ENCODE measurements at regions not wholly inside any gene's neighbourhood (a gene's known extent, or its start where the extent isn't known, plus 50 kb on each side); places are given as distances from the start of the nearest gene placed in this dataset.

DNA sequence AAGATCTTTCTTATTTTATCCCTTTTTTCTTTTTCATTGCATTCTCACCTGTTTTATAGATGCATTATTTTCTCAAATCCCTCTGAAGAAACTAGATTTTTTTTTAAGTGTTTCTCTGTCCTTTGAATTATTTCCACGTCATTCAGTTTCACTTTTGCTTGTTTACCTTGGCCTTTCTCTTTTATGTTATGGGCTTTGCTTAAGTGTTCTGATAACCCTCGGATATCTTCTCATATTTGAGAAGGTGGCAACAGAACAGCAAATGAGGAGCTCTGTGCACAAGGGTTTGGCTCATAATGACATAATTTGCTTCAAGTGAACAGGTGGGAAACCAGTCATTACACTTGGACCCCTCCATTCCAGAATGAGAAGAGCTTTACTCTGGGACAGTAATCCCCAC, 111.9 kb downstream of the C1D start:
- POLR2A ChIA-PET = no interaction called here
- WGBS (ENCODE audit: low lambda C conversion rate) = 2% methylated on average over 2 of the region's 2 CpGs
- Histone ChIP-seq H3K9me3 (ENCODE audit: low read length) (no peaks in the 10 kb centered on the region), H3K36me3 (replicated peaks in 1 of 2; ENCODE audit: control insufficient read depth in 1 of 2, insufficient read depth in 2 of 2, low read length in 2 of 2) (no peaks in the 10 kb centered on the region), H3K9ac (ENCODE audit: insufficient read depth, low read depth, low read length) (no peak overlapping the region), H3K27ac (ENCODE audit: extremely low read length, insufficient read depth, low read length) (no peak overlapping the region), H3K27me3 (ENCODE audit: control insufficient read depth in 1 of 2, insufficient read depth in 2 of 2, low read length in 2 of 2) (no peaks in the 10 kb centered on the region), H3K4me1 (ENCODE audit: insufficient read depth, low read length) (peaks cover 4% of the 10 kb centered on the region; the same call in 1 of the 2 replicates), H4K20me1 (ENCODE audit: insufficient read depth, low read length) (no peaks in the 10 kb centered on the region), H2AFZ (ENCODE audit: low read length) (no peak overlapping the region), H3K79me2 (ENCODE audit: insufficient read depth, low read length) (no peaks in the 10 kb centered on the region), H3K4me2 (ENCODE audit: low read depth, low read length) (no peak overlapping the region; the same call in 1 of the 2 replicates), H3K4me3 (replicated peaks in 1 of 3; ENCODE audit: insufficient read depth in 1 of 3, low read depth in 2 of 3, low read length in 3 of 3) (no peak overlapping the region)
- in situ Hi-C loops (cut with HindIII; ENCODE audit: extremely low pct_ligation_motif_present, low pct_unique_long_range_greater_than_20kb) (no loop called here), intact Hi-C loops (cut with micrococcal nuclease; ENCODE audit: unreplicated experiment) (no loop called here)
- no peak for FAIRE-seq
- no peak for ATAC-seq
- DNase-seq (ENCODE audit: low spot score) = no peak
- TF ChIP-seq FOSL2 (CRISPR knock-in tag; IDR thresholded peaks at IDR 0.05) (no peak), KDM5A (IDR thresholded peaks at IDR 0.05; ENCODE audit: borderline replicate concordance, low read length) (no peak), SOX6 (IDR thresholded peaks at IDR 0.05) (no peak), SOX6 (CRISPR knock-in tag; IDR thresholded peaks at IDR 0.05) (no peak), TBX2 (CRISPR knock-in tag; IDR thresholded peaks at IDR 0.05; ENCODE audit: borderline replicate concordance) (no peak), CBX1 (IDR thresholded peaks at IDR 0.05; ENCODE audit: low read depth) (no peak), ZNF644 (CRISPR knock-in tag; IDR thresholded peaks at IDR 0.05; ENCODE audit: low read depth) (no peak), ZNF33B (CRISPR knock-in tag; IDR thresholded peaks at IDR 0.05) (no peak)
- CTCF ChIA-PET (ENCODE audit: low intra/inter-chr PET ratio, low total read pairs) = no interaction called here
- BruUV-seq (replicated peaks) = no TSS peak

DNA sequence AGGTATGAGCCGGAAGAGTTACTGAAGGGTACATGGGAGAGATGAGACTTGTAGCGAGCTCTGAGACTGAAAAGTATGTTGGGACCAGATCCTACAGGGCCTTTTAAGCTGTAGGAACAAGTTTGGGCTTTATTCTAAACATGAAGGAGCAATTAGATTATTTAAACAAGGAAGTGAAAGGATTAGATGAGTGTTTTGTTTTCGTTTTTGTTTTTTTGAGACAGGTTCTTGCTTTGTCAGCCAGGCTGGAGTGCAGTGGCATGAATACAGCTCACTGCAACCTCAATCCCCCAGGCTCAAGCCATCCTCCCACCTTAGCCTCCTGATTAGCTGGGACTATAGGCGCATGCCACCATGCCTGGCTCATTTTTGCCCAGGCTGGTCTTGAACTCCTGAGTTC, 110.7 kb downstream of the C1D start:
- ChIA-PET POLR2A (no interaction called here), CTCF (ENCODE audit: low intra/inter-chr PET ratio, low total read pairs) (no interaction called here)
- H3K36me3 ChIP-seq (replicated peaks in 1 of 2; ENCODE audit: control insufficient read depth in 1 of 2, insufficient read depth in 2 of 2, low read length in 2 of 2) = no peaks in the 10 kb centered on the region
- intact Hi-C loops (cut with micrococcal nuclease; ENCODE audit: unreplicated experiment) = no loop called here
- H3K27me3 ChIP-seq (ENCODE audit: control insufficient read depth in 1 of 2, insufficient read depth in 2 of 2, low read length in 2 of 2) = no peaks in the 10 kb centered on the region
- BruUV-seq (replicated peaks) = no TSS peak
- no peaks in the 10 kb centered on the region for H3K79me2 ChIP-seq (ENCODE audit: insufficient read depth, low read length)
- H3K9ac ChIP-seq (ENCODE audit: insufficient read depth, low read depth, low read length) = no peak overlapping the region
- H3K4me1 ChIP-seq (ENCODE audit: insufficient read depth, low read length) = peaks cover 4% of the 10 kb centered on the region; the same call in 1 of the 2 replicates
- FAIRE-seq (no peak), DNase-seq (ENCODE audit: low spot score) (no peak), ATAC-seq (no peak)
- no peak overlapping the region for H3K27ac ChIP-seq (ENCODE audit: extremely low read length, insufficient read depth, low read length)
- no peak overlapping the region for H2AFZ ChIP-seq (ENCODE audit: low read length)
- H3K9me3 ChIP-seq (ENCODE audit: low read length) = no peaks in the 10 kb centered on the region
- H4K20me1 ChIP-seq (ENCODE audit: insufficient read depth, low read length) = no peaks in the 10 kb centered on the region
- H3K4me2 ChIP-seq (ENCODE audit: low read depth, low read length) = no peak overlapping the region
- no peak overlapping the region for H3K4me3 ChIP-seq (replicated peaks in 1 of 3; ENCODE audit: insufficient read depth in 1 of 3, low read depth in 2 of 3, low read length in 3 of 3)
- in situ Hi-C loops (cut with HindIII; ENCODE audit: extremely low pct_ligation_motif_present, low pct_unique_long_range_greater_than_20kb) = no loop called here
- 54% methylated on average over 4 of the region's 4 CpGs for WGBS (ENCODE audit: low lambda C conversion rate)
- TF ChIP-seq SCMH1 (CRISPR knock-in tag; IDR thresholded peaks at IDR 0.05; ENCODE audit: borderline replicate concordance) = no peak
- TF ChIP-seq NR2F6 (IDR thresholded peaks at IDR 0.05) = no peak
- no peak for TF ChIP-seq NR2F6 (CRISPR knock-in tag; IDR thresholded peaks at IDR 0.05)
- TF ChIP-seq ZNF30 (CRISPR knock-in tag; IDR thresholded peaks at IDR 0.05) = no peak
- TF ChIP-seq, protein P1, sequence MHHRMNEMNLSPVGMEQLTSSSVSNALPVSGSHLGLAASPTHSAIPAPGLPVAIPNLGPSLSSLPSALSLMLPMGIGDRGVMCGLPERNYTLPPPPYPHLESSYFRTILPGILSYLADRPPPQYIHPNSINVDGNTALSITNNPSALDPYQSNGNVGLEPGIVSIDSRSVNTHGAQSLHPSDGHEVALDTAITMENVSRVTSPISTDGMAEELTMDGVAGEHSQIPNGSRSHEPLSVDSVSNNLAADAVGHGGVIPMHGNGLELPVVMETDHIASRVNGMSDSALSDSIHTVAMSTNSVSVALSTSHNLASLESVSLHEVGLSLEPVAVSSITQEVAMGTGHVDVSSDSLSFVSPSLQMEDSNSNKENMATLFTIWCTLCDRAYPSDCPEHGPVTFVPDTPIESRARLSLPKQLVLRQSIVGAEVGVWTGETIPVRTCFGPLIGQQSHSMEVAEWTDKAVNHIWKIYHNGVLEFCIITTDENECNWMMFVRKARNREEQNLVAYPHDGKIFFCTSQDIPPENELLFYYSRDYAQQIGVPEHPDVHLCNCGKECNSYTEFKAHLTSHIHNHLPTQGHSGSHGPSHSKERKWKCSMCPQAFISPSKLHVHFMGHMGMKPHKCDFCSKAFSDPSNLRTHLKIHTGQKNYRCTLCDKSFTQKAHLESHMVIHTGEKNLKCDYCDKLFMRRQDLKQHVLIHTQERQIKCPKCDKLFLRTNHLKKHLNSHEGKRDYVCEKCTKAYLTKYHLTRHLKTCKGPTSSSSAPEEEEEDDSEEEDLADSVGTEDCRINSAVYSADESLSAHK (CRISPR knock-in tag; IDR thresholded peaks at IDR 0.05; ENCODE audit: borderline replicate concordance) = no peak
- TF ChIP-seq ZNF510 (CRISPR knock-in tag; IDR thresholded peaks at IDR 0.05; ENCODE audit: low read depth) = no peak
- no peak for TF ChIP-seq HNF1B (CRISPR knock-in tag; IDR thresholded peaks at IDR 0.05)
- no peak for TF ChIP-seq ZFP82 (CRISPR knock-in tag; IDR thresholded peaks at IDR 0.05; ENCODE audit: borderline replicate concordance)
- no peak for TF ChIP-seq ELK4 (CRISPR knock-in tag; IDR thresholded peaks at IDR 0.05; ENCODE audit: borderline replicate concordance)
